Cardiac fibroblast (primary cell): ENCODE measurements at regions not wholly inside any gene's neighbourhood (a gene's known extent, or its start where the extent isn't known, plus 50 kb on each side); places are given as distances from the start of the nearest gene placed in this dataset.

ENCODE experiments used
- DNase-seq, 2 donors: peaks; one replicate each; pipeline versions ENCODE4 v3.0.0 to v3.0.0-alpha.2; 2010; ENCODE audit warnings: low read depth in 2 of 2
- H3K4me3 ChIP-seq, 2 donors: replicated peaks in 1 of 2; 1 replicate in 1 of 2; 2 replicates in 1 of 2; pipeline ENCODE4 v1.5.1; 2011; ENCODE audit warnings: low read depth in 2 of 2, low read length in 2 of 2, mild to moderate bottlenecking in 2 of 2, moderate library complexity in 1 of 2
- TF ChIP-seq, protein P1 (sequence below): IDR thresholded peaks from one replicate; pipeline ENCODE4 v1.5.1; 2011; ENCODE audit warnings: low read depth, mild to moderate bottlenecking, low read length, inconsistent platforms

DNA sequence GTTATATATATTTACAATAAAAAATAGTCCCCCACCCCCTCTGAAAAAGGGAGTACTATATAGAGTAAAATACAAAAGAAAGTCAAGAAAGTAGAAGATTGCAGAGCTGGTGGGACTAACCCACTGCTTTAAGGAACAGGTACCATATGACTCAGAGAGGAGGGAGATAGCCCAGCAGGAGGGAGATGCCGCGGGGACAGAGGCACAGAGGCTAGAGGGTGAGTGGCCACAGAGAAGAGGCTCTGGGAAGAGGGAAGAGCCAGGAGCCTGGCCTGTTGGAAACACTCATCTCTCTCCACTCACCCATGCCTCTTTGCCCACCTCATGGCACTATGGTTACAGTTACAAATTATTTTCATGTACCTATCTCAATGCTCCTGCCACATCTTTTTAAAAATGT lies 53.6 kb upstream of the LYVE1 start:
- no peak for DNase-seq
- H3K4me3 ChIP-seq = no peak overlapping the region
- TF ChIP-seq, protein P1, sequence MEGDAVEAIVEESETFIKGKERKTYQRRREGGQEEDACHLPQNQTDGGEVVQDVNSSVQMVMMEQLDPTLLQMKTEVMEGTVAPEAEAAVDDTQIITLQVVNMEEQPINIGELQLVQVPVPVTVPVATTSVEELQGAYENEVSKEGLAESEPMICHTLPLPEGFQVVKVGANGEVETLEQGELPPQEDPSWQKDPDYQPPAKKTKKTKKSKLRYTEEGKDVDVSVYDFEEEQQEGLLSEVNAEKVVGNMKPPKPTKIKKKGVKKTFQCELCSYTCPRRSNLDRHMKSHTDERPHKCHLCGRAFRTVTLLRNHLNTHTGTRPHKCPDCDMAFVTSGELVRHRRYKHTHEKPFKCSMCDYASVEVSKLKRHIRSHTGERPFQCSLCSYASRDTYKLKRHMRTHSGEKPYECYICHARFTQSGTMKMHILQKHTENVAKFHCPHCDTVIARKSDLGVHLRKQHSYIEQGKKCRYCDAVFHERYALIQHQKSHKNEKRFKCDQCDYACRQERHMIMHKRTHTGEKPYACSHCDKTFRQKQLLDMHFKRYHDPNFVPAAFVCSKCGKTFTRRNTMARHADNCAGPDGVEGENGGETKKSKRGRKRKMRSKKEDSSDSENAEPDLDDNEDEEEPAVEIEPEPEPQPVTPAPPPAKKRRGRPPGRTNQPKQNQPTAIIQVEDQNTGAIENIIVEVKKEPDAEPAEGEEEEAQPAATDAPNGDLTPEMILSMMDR = no peak

DNA sequence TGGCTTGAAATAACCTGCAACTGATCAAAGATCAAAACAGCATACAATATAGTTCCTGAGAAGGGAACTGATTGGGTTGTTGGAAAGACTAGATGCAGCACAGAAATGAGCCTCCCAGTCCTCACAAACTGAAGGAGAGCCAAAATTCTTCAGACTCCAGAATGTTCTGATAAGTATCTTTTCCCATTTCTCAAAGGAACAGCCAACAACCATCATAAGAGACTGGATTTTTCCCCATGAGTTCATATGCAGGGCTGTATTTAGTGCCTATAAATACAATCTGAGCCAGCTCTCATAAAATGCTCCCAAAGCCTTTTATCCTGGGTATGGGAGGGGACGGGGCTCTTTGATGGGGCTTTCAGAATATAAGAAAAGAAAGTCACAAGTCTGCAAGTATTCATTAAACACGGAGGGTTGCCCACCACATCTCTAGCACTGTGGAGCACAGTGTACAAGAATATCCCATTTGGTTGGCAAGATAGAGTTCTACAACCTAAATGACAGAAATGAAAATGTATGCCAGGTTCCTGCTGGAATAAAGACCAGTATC lies 50.7 kb upstream of the LYVE1 start:
- no peak for DNase-seq
- TF ChIP-seq, protein P1 = no peak
- no peak overlapping the region for H3K4me3 ChIP-seq

DNA sequence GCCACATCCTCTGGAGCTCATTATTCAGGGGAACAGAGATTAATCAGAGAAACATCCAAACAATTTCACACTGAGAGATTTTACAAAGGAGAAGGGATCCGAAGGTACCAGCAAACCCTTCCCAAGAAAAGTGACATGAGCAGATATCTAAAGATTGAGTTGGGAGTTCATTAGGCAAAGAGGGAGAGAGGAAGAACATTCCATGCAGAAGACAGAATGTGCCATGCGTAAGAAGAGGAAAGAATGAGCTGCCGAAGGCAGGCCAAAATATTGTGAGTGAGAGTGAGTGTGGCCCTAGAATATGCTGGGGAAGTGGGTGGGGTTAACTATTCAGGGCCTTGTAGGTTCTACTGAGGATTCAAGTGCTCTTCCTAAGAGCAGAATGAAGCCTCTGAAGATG lies 50.0 kb upstream of the LYVE1 start:
- TF ChIP-seq, protein P1 = no peak
- DNase-seq = peak in 1 of 2 donors; percentile 5
- no peak overlapping the region for H3K4me3 ChIP-seq
